IMR-90 (cell line): ENCODE measurements at regions not wholly inside any gene's neighbourhood (a gene's known extent, or its start where the extent isn't known, plus 50 kb on each side); places are given as distances from the start of the nearest gene placed in this dataset.

Source experiments
- ATAC-seq: fragments of 200-7000 bp; cut with Tn5 transposase; 2 replicates; pipeline ENCODE4 v1.9.1; 2020; ENCODE audit warnings: low read depth, mild to moderate bottlenecking, moderate library complexity
- BruUV-seq: library from RNA; stranded (reverse); fragments of 400-500 nt; replicated peaks from 2 replicates; lab custom pipeline; 2021; lab: Mats Ljungman, UMichigan
- CTCF ChIA-PET: fragments of 300-600 bp; formaldehyde crosslinking; extraction: SDS; loops from one replicate; lab custom pipeline; 2021; ENCODE audit warnings: antibody characterized with exemption; lab: Yijun Ruan, JAX
- POLR2A ChIA-PET: fragments of 300-600 bp; sonication (Branson Sonifier 250); formaldehyde crosslinking; loops from one replicate; lab custom pipeline; 2022; ENCODE audit warnings: antibody characterized with exemption; ENCODE audit not compliant: unreplicated experiment; lab: Charles Lee
- DNase-seq: peaks from one replicate; pipeline ENCODE4 v3.0.0; 2013
- H2AFZ ChIP-seq: replicated peaks from 2 replicates; pipeline ENCODE3; 2013; ENCODE audit warnings: low read length, mild to moderate bottlenecking; ENCODE audit not compliant: poor library complexity
- H2AK5ac ChIP-seq: 2 replicates; pipeline ENCODE4 v1.6.1; 2013; ENCODE audit warnings: low read depth, low read length, inconsistent platforms
- H2AK9ac ChIP-seq: replicated peaks from 2 replicates; pipeline ENCODE3; 2013; ENCODE audit warnings: mild to moderate bottlenecking, low read depth, low read length, moderate library complexity; ENCODE audit not compliant: poor library complexity
- H2BK120ac ChIP-seq: 2 replicates; pipeline ENCODE4 v1.6.1; 2013; ENCODE audit warnings: low read depth, low read length, inconsistent platforms
- H2BK15ac ChIP-seq: 3 replicates; pipeline ENCODE4 v1.6.1; 2013; ENCODE audit warnings: low read depth, low read length, inconsistent platforms
- H2BK20ac ChIP-seq: 2 replicates; pipeline ENCODE4 v1.6.1; 2013; ENCODE audit warnings: low read depth, mild to moderate bottlenecking, inconsistent platforms, low read length, moderate library complexity
- H2BK5ac ChIP-seq: 2 replicates; pipeline ENCODE4 v1.6.1; 2013; ENCODE audit warnings: mild to moderate bottlenecking, low read depth, low read length, inconsistent platforms; ENCODE audit not compliant: poor library complexity, severe bottlenecking
- H3K14ac ChIP-seq: replicated peaks from 2 replicates; pipeline ENCODE4 v1.6.1; 2013; ENCODE audit warnings: low read depth, low read length, inconsistent platforms
- H3K18ac ChIP-seq: 2 replicates; pipeline ENCODE4 v1.6.1; 2013; ENCODE audit warnings: low read depth, low read length, control low read depth
- H3K23ac ChIP-seq: 2 replicates; pipeline ENCODE4 v1.6.1; 2013; ENCODE audit warnings: low read depth, low read length, inconsistent platforms
- H3K27ac ChIP-seq: 2 replicates; pipeline ENCODE4 v1.5.1; 2013; ENCODE audit warnings: mild to moderate bottlenecking, control low read depth, low read length; ENCODE audit not compliant: insufficient read depth
- H3K27me3 ChIP-seq: 2 replicates; pipeline ENCODE4 v1.6.1; 2013; ENCODE audit warnings: low read length; ENCODE audit not compliant: control insufficient read depth, insufficient read depth
- H3K36me3 ChIP-seq: 2 replicates; pipeline ENCODE4 v1.6.1; 2013; ENCODE audit warnings: low read length, mixed read lengths; ENCODE audit not compliant: control insufficient read depth, insufficient read depth
- H3K4ac ChIP-seq: 2 replicates; pipeline ENCODE4 v1.6.1; 2013; ENCODE audit warnings: low read depth, low read length, inconsistent platforms
- H3K4me1 ChIP-seq: 2 replicates; pipeline ENCODE4 v1.6.1; 2013; ENCODE audit warnings: low read length, mixed read lengths; ENCODE audit not compliant: control insufficient read depth, insufficient read depth
- H3K4me2 ChIP-seq: 2 replicates; pipeline ENCODE4 v1.6.1; 2013; ENCODE audit warnings: low read depth, mild to moderate bottlenecking, control low read depth, low read length, moderate library complexity
- H3K4me3 ChIP-seq: 2 replicates; pipeline ENCODE4 v1.5.1; 2013; ENCODE audit warnings: low read depth, mild to moderate bottlenecking, control low read depth, low read length, moderate library complexity; ENCODE audit not compliant: insufficient read depth
- H3K56ac ChIP-seq: 2 replicates; pipeline ENCODE4 v1.6.1; 2013; ENCODE audit warnings: low read length, inconsistent platforms; ENCODE audit not compliant: insufficient read depth; ENCODE audit errors: extremely low read depth
- H3K79me1 ChIP-seq, 2 experiments: 2 replicates each; pipeline ENCODE4 v1.6.1; 2013; ENCODE audit warnings: low read length in 2 of 2, inconsistent platforms in 1 of 2, low read depth in 1 of 2
- H3K9ac ChIP-seq: 2 replicates; pipeline ENCODE4 v1.6.1; 2013; ENCODE audit warnings: low read depth, low read length, control low read depth
- H3K9me1 ChIP-seq: 2 replicates; pipeline ENCODE4 v1.6.1; 2013; ENCODE audit warnings: low read length, inconsistent platforms; ENCODE audit not compliant: insufficient read depth
- H3K9me3 ChIP-seq: 2 replicates; pipeline ENCODE4 v1.6.1; 2013; ENCODE audit warnings: low read length; ENCODE audit not compliant: control insufficient read depth, insufficient read depth
- H4K20me1 ChIP-seq: 2 replicates; pipeline ENCODE4 v1.6.1; 2013; ENCODE audit warnings: low read length, inconsistent platforms; ENCODE audit not compliant: insufficient read depth
- H4K5ac ChIP-seq: 2 replicates; pipeline ENCODE4 v1.6.1; 2013; ENCODE audit warnings: mild to moderate bottlenecking, low read depth, low read length, control low read depth
- H4K8ac ChIP-seq, 2 experiments: 2 replicates each; pipeline ENCODE4 v1.6.1; 2013; ENCODE audit warnings: low read depth in 2 of 2, low read length in 2 of 2, control low read depth in 1 of 2, inconsistent platforms in 1 of 2
- H4K91ac ChIP-seq: 2 replicates; pipeline ENCODE4 v1.6.1; 2013; ENCODE audit warnings: low read depth, low read length, inconsistent platforms; ENCODE audit not compliant: insufficient read depth
- USF2 ChIP-seq: fragments of 150-350 bp; IDR thresholded peaks from 2 replicates; pipeline ENCODE4 v1.6.1; 2017; ENCODE audit warnings: mild to moderate bottlenecking, antibody characterized with exemption, low read length, low read depth
- WGBS, 2 experiments: methylation state at CpG; one replicate each; pipeline versions ENCODE4 v1.1.5 to v1.1.7; 2013; ENCODE audit warnings: missing lambda C conversion rate in 2 of 2; ENCODE audit not compliant: insufficient read length in 1 of 2; ENCODE audit errors: extremely low coverage in 2 of 2; 5-methylcytosine and 5-hydroxymethylcytosine counted together
- dilution Hi-C: fragments of 300-500 bp; cut with HindIII; formaldehyde crosslinking; loops from one replicate; pipeline ENCODE4 v1.14.3; 2018; ENCODE audit warnings: low sequenced_read_pairs; ENCODE audit not compliant: unreplicated experiment
- in situ Hi-C: fragments of 300-500 bp; cut with MboI; formaldehyde crosslinking; loops from 3 replicates; pipeline ENCODE4 v1.14.3; 2019; ENCODE audit warnings: low sequenced_read_pairs, inconsistent platforms, mixed read lengths
- intact Hi-C: fragments of 100-400 bp; cut with micrococcal nuclease; formaldehyde crosslinking; loops from 2 replicates; pipeline ENCODE4 v1.10.0; 2022

GRCh38 chr20:57008217-57008616, 258.2 kb downstream of the BMP7 start:
- intact Hi-C loops: no loop called here
- dilution Hi-C loops: no loop called here
- in situ Hi-C loops: no loop called here

More at GRCh38 chr20:57008217-57008616, 258.2 kb downstream of the BMP7 start:
- no peaks in the 10 kb centered on the region for H4K20me1 ChIP-seq
- CTCF ChIA-PET: no interaction called here
- no peak overlapping the region for H4K5ac ChIP-seq
- no peak overlapping the region for H4K8ac ChIP-seq
- H2BK20ac ChIP-seq: no peak overlapping the region
- no peak overlapping the region for H3K56ac ChIP-seq
- no peaks in the 10 kb centered on the region for H3K79me1 ChIP-seq
- H2AFZ ChIP-seq: no peak overlapping the region
- H3K4me1 ChIP-seq: no peaks in the 10 kb centered on the region
- no peak overlapping the region for H2AK5ac ChIP-seq
- H3K14ac ChIP-seq: no peak overlapping the region
- DNase-seq (no peak), ATAC-seq (no peak)
- H3K4me2 ChIP-seq: no peak overlapping the region
- H4K91ac ChIP-seq: no peak overlapping the region
- H3K4ac ChIP-seq: no peak overlapping the region
- H3K27me3 ChIP-seq: no peaks in the 10 kb centered on the region; the same call in none of the 2 replicates
- H3K27ac ChIP-seq: no peak overlapping the region
- H3K4me3 ChIP-seq: no peak overlapping the region
- H3K18ac ChIP-seq: no peak overlapping the region
- H2BK15ac ChIP-seq: no peak overlapping the region
- no peak overlapping the region for H2AK9ac ChIP-seq
- BruUV-seq: no TSS peak
- no peaks in the 10 kb centered on the region for H3K9me3 ChIP-seq
- H2BK120ac ChIP-seq: no peak overlapping the region
- no peak overlapping the region for H3K9ac ChIP-seq
- no peak overlapping the region for H3K23ac ChIP-seq
- H3K36me3 ChIP-seq: no peaks in the 10 kb centered on the region
- no peaks in the 10 kb centered on the region for H3K9me1 ChIP-seq
- H2BK5ac ChIP-seq: no peak overlapping the region
- no peak for TF ChIP-seq USF2
- POLR2A ChIA-PET: interaction anchor here (0.8 kb wide), 1 partner anchor 17 kb away, joined by 4 read pairs; no protein-coding TSS in a partner anchor
- no CpG with 5 or more reads among the region's 3 CpGs for WGBS, 2 experiments
